HFFc6 (cell line): ENCODE measurements at regions not wholly inside any gene's neighbourhood (a gene's known extent, or its start where the extent isn't known, plus 50 kb on each side); places are given as distances from the start of the nearest gene placed in this dataset.
A peak's percentile ranks its signal among the peaks of the same experiment; 100 is the strongest.

Experiments
- DNase-seq: peaks from one replicate; pipeline ENCODE4 v3.0.0-alpha.2; 2018
- H3K27ac Mint-ChIP-seq: 2 replicates; pipeline ENCODE4 v1.8.0; 2020; ENCODE audit warnings: mild to moderate bottlenecking, mixed read lengths
- H3K27me3 Mint-ChIP-seq: 2 replicates; pipeline ENCODE4 v1.8.0; 2021; ENCODE audit warnings: mild to moderate bottlenecking, moderate library complexity, mixed read lengths; ENCODE audit not compliant: insufficient read depth
- H3K36me3 Mint-ChIP-seq: 2 replicates; pipeline ENCODE4 v1.8.0; 2021; ENCODE audit warnings: low read depth, mixed read lengths
- H3K4me1 Mint-ChIP-seq: 2 replicates; pipeline ENCODE4 v1.8.0; 2020; ENCODE audit warnings: low read depth, mixed read lengths
- H3K4me3 Mint-ChIP-seq: 2 replicates; pipeline ENCODE4 v1.8.0; 2020; ENCODE audit warnings: mild to moderate bottlenecking, moderate library complexity, mixed read lengths
- H3K9me3 Mint-ChIP-seq: 2 replicates; pipeline ENCODE4 v1.8.0; 2020; ENCODE audit warnings: mild to moderate bottlenecking, mixed read lengths
- CTCF ChIP-seq: fragments of 200-600 bp; sonication (generic); IDR thresholded peaks from 2 replicates; pipeline ENCODE4 v1.5.0; 2021; ENCODE audit warnings: antibody characterized with exemption, mild to moderate bottlenecking

DNA sequence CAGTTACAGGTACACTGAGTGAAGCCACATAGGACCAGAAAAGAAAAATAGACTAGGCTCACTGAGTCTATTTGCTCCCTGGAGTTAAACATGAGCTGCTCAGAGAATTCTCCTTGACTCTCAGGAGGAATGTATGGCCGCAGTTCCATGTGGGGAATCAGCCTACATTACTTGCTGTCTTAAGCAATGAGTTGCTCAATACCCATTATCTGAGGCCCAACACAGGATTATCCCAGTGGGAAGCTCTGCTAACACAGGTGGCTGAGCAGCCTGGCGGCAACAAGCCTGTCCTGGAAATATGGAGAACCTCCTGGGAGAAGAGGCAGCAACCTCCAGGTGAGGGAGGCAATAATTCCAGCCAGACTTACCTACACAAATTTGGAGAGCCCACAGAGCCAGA, 177.5 kb upstream of the NREP start:
- DNase-seq = no peak
- peaks cover 66% of the 10 kb centered on the region for H3K4me1 Mint-ChIP-seq
- H3K27ac Mint-ChIP-seq = no peak overlapping the region
- H3K4me3 Mint-ChIP-seq = no peak overlapping the region
- TF ChIP-seq CTCF = no peak
- no peaks in the 10 kb centered on the region for H3K9me3 Mint-ChIP-seq
- H3K27me3 Mint-ChIP-seq = no peaks in the 10 kb centered on the region
- peaks cover 5% of the 10 kb centered on the region; the same call in 1 of the 2 replicates for H3K36me3 Mint-ChIP-seq

DNA sequence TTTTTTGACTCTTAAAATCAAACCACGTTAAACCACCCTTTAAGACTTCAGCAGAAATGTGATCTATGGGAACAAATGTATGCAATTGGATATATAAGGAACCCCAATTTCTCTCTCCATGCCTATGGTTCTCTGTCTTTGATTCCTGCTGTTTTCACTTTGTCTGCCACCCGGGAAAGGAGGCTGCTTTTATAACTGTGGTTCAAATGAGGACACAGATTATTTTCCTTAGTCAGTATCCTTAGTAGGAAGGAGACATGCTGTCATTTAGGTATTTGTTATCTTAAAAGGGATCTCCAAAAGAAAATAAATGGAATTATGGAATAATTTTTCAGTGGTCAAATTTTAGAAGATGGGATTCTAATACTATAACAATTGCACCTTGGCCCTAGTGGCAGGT, 176.1 kb upstream of the NREP start:
- H3K36me3 Mint-ChIP-seq = peaks cover 3% of the 10 kb centered on the region; the same call in 1 of the 2 replicates
- no peaks in the 10 kb centered on the region for H3K27me3 Mint-ChIP-seq
- peaks cover 80% of the 10 kb centered on the region for H3K4me1 Mint-ChIP-seq
- H3K4me3 Mint-ChIP-seq = no peak overlapping the region; the same call in 1 of the 2 replicates
- no peak for DNase-seq
- no peaks in the 10 kb centered on the region for H3K9me3 Mint-ChIP-seq
- peak overlapping the region; percentile 27; the same call in 1 of the 2 replicates for H3K27ac Mint-ChIP-seq
- TF ChIP-seq CTCF = no peak

DNA sequence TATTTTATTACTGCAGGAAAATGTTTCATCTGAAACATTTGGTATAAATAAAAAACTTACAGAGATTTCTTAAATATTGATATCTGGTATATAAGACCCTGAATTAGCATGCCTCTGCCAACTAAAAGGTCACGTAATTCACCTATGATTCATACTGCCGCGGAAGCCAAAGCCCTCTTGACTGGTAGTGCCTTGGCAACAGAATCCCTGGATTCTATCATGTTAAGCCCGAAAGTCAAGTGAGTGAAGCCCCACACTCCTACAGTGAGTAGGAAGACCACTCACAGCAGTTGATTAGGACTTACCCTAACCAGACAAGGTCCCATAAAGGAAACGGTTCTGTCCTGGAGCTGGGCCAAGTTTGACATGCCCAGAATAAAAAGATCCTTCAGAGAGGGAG, 175.6 kb upstream of the NREP start:
- no peak for TF ChIP-seq CTCF
- no peak overlapping the region for H3K4me3 Mint-ChIP-seq

DNA sequence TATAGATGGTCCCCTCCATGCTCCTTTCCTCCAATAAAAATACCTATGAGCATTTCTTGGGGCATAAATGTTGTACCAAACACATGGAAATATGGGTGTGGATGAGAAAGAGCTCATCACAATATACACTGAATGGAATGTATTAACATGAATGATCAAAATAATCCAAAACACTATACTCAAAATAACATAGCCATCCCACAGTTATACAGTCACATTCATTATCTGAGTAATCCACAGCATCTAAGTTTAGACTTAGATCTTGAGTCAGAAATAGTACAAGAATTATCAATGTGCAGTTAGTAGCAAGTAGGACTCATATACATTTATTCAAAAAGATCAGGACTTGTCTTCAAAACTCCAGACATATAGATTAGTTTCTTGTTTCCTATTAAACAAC, 175.2 kb upstream of the NREP start:
- Mint-ChIP-seq H3K36me3 (no peaks in the 10 kb centered on the region), H3K27ac (peak overlapping the region; percentile 77; the same call in 1 of the 2 replicates), H3K27me3 (no peaks in the 10 kb centered on the region), H3K4me3 (no peak overlapping the region), H3K4me1 (peaks cover 80% of the 10 kb centered on the region), H3K9me3 (no peaks in the 10 kb centered on the region)
- no peak for TF ChIP-seq CTCF
- no peak for DNase-seq

More for the DNA sequence above, 175.6 kb upstream of the NREP start:
- H3K27me3 Mint-ChIP-seq = no peaks in the 10 kb centered on the region
- H3K4me1 Mint-ChIP-seq = peaks cover 80% of the 10 kb centered on the region
- no peaks in the 10 kb centered on the region for H3K9me3 Mint-ChIP-seq
- DNase-seq = no peak
- H3K27ac Mint-ChIP-seq = peak overlapping the region; percentile 77
- H3K36me3 Mint-ChIP-seq = no peaks in the 10 kb centered on the region

GRCh38 chr5:111931655-111932054, 174.7 kb upstream of the NREP start:
- Mint-ChIP-seq H3K27me3 (no peaks in the 10 kb centered on the region), H3K4me3 (peak overlapping the region; percentile 22; the same call in 1 of the 2 replicates), H3K9me3 (no peaks in the 10 kb centered on the region), H3K27ac (peak overlapping the region; percentile 77), H3K36me3 (no peaks in the 10 kb centered on the region), H3K4me1 (peaks cover 80% of the 10 kb centered on the region)
- no peak for TF ChIP-seq CTCF
- DNase-seq = no peak
